Endometrium (tissue), 2 donors: ENCODE measurements at regions not wholly inside any gene's neighbourhood (a gene's known extent, or its start where the extent isn't known, plus 50 kb on each side); places are given as distances from the start of the nearest gene placed in this dataset.

Source experiments
- FAIRE-seq: peaks from 2 replicates; lab custom pipeline; 2012; peaks lifted over from hg19 to GRCh38; lab: Jason Lieb, UNC
- donor health status: control.
- donor health status: control.

DNA sequence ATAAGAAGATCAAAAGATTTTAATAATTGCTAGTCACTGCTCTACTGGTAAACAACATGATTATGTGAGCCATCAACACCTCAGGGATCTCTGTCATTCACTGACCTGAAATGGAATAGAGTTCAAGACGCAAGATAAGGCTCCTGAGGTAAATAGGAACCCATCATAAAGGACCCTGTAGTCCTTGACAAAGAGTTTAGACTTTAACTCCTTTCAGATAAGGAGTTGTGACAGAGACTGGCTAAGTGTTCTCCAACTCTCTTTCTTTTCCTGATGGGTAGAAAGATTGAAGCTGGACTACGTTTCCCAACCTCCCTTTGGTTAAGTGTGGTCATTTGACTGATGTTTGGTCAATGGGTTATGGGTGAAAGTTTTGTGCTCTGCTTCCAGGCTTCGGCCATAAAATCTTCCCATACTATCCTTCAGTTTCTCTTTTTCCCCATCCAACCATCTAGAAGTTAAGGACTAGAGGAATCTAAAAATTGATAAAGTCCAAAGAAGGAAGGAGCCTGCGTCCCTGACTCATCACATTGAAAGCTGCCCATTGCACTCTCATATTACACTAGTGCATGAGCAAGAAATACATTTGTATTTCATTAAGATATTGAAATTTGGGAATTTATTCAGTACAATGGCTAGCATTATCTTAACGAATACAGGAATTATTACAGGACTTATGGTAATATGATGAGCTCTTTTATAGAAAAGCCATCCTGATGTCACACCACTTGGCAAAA, 293.7 kb upstream of the ACVR2A start:
- FAIRE-seq, result no peak

DNA sequence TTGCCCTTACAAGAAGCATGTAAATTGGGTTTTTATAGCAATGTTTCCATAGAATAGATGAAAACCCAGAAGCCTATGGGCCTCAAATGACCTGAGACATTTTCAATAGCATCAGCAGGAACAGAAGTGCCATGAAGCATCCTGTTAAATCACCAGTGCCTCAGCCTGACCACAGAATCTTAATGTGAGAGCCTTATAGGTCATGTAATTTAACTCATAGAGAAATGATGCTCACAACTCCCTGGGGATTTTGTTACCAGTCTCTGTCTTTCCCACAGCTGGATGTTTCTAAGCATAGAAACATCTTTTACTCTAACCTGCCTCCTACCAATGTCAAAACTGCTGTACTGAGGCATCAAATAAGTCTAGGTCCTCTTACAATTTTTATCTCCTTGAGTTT, 295.8 kb upstream of the ACVR2A start:
- FAIRE-seq, result no peak

DNA sequence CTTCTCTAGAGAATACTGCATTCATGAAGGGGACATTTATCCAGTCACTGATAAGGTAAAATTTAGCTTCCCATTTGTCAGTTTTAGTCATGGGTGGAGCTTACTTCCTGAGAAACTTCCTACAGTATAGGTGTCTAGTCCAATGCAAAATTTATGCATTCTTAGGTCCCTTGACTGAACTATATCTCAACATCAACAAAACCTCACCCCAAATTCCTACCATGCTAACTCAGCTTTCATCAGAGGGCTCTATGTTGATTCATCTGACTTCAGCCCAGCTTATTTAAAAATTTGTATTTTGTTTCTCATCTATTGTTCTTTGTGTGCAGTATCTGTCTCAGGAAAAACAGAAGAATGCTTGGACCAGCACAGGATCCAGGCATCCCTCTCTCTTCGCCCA, 296.4 kb upstream of the ACVR2A start:
- no peak for FAIRE-seq

DNA sequence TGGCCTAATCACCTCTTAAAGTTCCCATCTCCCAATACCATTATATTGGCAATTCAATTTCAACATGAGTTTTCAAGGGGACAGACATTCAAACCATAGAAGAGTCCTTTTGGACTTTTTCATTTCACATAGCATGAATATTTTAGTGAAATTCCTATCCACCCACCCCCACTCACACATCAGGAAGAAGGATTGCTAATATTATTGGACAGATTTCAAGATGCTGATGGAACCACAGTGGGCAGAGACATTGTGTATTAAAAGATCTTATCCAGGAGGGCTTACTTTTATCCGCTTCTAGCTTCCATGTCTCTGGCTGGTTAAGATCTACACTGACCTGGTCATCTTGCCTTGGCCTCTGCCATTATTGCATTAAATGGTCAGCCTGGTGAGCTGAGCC, 297.4 kb upstream of the ACVR2A start:
- FAIRE-seq, result no peak

DNA sequence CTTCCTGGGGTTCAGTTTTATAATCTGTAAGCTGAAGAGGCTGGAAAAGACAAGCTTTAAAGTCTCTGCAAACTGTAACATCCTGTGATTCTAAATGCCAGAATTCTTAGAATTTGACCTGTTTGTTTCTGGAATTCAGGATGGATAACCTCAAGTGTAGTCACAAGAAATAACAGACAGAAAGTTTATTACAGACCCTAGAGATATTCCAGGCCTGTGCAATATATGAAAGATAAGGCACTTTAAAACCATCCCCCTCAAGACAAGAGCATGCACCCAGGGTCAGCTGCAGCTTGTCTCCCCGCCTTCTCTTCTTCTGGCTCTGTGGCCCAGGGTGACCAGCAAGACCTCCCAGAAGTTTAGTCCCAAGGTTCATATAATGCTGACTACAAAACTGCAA, 298.7 kb upstream of the ACVR2A start:
- no peak for FAIRE-seq

DNA sequence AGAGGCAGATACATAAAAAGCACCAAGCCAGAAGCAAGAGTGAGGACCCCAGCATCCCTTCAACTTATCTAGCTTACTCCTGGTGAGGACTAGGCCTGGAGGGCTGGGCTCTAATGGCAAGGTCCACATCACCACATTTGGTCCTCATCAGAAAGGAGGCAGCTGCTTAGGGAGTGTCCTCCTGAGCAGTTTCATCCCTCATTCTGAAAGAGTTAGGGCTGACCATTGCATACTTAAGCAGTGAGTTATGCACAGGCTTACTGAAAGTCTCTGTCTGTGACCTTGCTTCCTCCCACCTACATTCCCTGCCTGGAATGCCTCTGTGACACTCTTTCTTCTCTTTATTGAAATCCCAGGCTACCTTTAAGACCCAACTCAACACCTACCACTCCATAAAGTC, 301.8 kb upstream of the ACVR2A start:
- no peak for FAIRE-seq

DNA sequence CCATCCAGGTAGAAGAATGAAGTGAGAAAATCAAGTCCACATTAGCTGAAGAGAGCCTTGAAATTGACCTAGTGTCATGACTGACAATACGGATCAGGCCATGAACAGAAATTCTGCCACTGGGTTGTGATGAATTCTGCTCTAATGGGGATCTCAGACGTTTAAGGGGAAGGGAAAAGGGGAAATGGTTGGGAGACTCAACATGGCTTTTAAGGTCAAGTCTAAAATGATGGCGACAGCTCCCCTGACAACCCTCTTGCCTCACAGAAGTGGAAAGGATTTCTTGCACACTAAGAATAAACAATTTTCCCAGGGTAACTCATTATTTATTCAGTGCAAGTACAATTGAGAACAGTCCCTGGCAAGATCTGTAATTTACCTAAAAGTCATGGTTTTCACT, 302.5 kb upstream of the ACVR2A start:
- FAIRE-seq, result no peak

DNA sequence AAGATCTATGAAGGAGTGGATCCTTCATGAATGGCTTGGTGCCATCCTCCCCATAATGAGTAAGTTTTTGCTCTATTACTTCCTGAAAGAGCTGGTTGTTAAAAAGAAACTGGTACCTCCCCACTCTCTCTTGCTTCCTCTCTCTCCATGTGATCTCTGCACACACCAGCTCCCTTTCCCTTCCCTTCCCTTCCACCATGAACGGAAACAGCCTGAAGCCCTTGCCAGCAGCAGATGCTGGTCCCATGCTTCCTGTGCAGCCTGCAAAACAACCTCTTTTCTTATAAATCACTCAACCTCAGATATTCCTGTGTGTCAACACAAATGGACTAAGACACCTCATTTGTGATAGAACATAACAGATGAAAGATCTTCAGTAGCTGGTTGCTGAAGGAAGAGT, 303.5 kb upstream of the ACVR2A start:
- FAIRE-seq, result no peak

DNA sequence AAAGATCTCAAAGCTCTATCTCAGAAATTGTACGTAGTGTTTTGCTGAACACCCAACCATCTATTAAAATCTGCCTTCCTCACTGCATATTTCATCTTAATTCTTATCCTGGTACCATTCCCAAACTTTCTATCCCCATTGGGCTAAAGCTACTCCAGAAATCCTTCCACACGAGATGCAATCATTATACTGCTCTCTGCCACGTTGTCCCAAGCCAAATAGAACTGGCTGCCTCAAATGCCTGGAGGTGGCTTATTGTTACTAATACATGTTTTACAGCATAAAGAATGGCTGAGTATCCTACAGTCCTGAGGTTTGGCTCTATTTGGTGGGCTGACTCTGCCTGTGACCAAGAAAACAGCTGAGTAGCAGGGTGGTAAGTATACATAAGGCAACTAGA, 306.0 kb upstream of the ACVR2A start:
- no peak for FAIRE-seq

DNA sequence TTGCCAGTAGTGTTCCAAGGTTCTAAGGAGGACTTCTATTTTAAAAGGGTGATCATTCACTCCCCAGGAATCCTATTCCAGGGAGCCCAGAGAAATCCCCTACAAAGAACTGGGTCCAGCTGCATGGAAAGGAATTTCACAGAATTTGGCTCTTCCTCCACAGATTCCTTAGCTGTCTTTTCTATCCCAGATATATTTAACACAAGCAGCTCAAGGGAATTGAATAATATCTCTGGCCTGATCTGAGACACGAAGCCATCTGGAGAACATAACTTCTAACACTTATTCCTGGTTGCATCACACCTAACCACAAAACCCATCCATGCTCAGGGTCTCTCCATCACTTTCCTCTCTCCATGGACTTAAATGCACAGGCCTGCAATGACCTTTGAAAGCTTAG, 306.7 kb upstream of the ACVR2A start:
- no peak for FAIRE-seq

DNA sequence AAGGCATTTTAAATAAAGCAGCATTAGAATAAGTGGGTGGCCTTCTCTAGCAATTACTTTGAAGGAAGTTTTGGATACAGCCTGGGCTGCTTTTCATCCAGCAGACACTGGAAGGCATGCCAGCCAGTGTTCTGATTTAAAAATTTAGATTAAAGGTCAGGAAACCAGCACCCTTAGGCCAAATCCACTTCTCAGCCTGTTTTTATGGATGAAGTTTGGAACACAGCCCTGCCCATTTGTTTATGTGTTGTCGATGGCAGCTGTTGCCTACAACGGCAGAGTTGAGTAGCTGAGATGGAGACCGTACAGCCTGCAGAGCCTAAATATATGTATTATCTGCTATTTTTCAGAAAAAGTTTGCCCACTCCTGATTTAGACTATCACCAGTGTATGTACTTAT, 313.6 kb upstream of the ACVR2A start:
- no peak for FAIRE-seq

DNA sequence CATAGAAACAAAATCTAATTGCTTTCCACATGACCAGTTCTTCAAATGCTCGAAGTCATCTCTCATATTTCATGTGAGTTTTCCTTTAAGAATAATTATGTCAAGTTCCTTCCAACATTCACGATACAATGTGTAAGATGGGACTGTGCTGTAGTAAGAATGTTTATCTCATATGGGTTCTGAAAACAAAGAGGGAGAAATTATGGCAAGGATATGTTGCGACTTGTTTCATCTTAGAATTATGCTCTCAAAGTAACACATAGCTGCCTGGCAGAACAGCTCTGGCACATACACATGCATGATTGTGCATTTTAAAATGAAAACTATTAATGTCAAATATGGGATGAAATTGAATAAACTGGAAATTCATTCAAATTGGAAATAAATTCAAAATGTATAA, 314.8 kb upstream of the ACVR2A start:
- FAIRE-seq, result no peak

DNA sequence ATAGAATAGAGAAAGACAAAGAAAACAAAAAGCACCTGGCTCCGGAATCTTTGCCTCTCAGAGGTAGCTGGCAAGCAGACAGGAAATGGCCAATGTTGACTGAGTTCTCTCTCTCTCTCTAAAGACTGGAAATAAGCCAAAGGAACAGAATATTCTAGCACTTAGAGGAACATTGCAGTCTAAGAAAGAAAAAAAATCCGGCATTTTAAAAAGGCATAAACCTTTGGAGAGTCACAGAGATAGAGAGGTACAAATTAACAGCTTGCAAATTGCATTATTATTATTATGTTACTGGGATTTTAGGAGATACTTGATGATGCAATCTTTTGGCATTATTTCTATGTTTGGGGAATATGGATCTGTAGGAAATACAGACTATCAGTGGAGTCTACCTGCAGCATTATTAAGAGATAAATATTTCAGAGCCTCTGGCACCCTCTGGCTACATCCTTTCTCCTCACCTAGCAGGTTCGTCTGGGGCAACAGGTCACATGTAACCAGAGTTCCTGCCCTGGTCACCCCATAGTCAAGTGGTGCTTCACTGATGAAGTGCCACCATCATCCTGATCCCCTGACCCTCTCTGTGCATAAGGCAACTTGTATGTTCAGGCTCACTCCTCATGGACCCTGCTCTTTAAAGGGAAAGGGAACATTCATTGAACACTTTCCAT, 318.9 kb upstream of the ACVR2A start:
- no peak for FAIRE-seq

DNA sequence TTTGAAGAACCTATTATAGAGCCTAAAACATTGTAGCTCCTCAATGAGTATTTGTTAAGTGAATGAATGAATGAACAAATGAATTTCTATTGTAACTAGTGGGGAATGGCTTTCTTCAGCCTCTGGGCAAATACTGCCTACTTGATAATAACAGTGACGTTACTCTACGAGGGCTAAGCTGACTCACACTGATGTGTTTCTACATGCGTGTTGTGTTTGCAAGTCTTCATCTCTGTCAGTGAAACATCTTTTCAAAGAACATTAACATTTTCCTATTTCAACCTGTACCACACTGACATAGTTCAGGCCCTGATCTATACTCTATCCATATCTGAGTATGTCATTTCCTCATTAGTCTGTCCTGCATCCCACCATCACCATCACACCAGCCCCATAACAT, 319.9 kb upstream of the ACVR2A start:
- no peak for FAIRE-seq

DNA sequence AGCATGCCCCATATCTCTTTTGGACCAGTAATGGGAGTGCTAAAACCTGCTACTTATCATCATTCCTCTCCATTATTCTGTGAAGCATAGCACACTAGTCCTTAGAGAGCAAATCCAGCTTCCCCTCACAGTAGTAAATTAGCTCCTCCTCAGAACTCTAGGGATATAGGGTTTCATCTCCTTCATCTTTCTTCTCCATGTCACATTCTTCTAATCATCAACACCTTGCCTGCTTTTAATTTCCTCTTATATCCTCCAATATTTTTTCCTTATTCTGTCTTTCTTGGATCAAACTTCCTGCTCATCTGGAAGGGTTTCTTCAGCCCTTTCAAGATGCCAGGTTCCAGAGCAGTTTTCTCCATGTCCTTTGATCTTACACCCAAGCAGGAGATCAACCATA, 321.4 kb upstream of the ACVR2A start:
- FAIRE-seq, result no peak

DNA sequence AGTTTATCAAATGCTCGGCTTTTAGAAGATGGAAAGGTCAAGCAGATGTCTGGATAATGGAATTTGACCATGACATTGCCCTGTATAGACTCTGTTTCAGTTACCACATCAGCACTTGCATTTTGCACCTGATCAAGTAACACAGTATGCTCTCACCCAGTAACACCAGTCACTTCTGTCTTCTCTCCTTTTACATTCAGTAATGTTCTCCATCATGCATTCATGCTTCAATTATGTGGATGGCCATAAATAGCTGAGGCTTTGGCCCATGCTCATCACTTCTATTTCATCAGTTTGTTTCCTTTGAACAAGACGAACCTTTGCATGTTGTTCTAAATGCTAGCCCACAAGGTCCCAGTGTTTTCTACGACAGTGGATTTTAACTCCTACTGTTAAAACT, 322.9 kb upstream of the ACVR2A start:
- FAIRE-seq, result no peak

DNA sequence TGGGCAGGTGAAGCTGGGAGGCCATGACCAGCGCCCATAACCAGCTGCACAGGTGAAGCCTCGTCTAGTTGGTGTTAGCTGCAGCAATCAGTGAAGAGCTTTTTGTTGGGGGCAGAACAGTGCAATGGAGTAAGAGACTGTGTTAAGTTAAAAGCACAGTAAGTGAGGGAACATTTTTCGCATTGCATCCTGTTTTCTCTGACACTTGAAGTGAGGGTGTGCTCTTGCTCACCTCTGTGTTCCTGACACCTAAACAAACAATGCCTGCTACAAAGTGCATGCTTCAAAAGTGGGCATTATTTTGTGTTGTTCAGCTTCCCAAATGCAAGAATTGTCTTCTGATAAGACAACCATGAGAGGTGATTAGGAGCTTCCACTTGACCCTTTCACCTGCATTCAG, 324.0 kb upstream of the ACVR2A start:
- FAIRE-seq, result no peak

DNA sequence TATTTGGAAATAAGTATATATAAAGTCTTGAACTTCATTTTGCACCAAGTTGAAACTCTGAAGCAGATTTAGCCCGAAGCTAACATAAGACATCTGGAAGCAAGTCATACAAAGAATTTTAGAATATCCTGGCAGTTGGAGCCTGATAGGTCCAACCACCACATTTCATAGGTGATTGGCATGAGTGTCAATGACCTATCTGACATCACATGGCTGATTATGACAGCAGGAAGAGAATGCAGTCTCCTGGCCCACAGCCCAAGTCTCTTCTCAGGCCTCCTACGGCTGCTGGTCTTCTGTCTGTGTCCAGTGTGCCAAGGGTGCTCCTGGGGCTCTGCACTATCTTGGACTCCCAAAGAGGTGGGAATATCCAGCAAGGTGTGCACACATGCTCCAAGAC, 325.7 kb upstream of the ACVR2A start:
- no peak for FAIRE-seq

DNA sequence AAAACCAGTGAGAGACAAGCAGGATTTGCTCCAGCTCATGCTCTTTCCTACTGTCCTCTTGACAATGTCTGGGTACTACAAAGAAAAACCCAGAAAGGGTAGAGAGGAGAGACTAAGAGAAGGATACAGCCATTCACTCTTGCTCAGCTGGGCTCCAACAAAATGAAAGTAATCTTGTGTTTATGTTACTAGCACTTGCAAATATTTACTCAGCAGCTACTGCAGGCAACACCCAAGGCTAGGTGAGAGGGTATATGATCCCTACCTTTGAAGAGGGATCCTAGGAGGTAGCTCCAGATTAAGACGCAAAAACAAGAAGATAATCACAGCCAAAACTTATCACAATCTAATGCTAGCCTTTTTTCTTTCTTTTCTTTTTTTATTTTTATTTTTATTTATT, 329.6 kb upstream of the ACVR2A start:
- no peak for FAIRE-seq

DNA sequence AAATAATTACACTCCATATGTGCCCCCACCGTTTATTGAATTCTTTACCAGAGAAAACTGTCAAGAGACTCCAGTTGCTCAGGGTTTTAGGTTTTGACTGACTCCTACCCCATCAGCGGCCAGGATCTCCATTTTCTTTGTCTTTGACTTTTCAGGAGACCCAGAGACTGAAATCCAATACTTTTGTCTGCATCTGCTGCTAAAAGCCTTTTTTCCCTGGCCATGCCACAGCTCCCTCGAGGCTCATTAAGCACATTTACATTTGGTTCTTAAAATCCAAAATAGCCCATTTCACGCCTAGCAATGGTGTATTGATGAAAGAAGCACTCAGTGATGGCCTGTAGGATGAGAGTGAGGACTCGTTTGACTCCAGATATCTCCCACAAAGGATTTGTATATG, 332.6 kb upstream of the ACVR2A start:
- no peak for FAIRE-seq

DNA sequence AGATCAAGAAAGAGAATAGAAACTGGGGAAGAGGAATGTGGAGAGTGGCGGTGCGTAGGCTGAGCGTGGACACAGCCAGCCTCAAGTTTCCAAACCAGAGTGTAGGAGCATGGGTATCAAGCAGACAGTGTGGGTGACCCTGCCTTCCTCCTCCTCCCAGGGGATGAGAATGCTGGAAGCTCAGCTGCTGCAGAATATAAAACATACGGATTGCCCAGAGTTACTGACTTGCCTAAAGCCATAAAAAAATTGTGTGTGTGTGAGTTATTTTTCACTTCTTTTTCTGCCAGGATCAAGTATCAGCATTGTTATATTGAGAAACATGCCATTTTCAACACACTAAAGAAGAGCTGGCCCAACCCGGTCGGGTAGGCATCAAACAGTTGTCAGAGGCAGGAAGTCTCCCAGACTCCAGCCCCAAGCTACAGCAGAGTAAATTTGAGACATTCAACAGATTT, 333.3 kb upstream of the ACVR2A start:
- no peak for FAIRE-seq

DNA sequence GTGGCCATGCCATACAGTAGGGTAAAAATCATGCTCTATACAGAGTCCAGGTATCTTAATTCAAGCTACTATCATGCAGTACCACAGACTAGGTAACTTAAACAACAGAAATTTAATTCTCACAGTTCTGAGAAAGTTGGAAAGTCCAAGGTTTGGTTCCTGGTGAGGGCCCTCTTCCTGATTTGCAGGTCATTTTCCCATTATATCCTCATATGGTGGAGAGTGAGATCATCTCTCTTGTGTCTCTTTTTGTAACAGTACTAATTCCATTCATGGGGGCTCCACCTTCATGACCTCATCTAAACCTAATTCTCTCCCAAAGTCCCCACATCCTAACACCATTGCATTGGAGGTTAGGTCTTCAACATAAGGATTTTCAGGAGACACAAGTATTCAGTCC, 335.0 kb upstream of the ACVR2A start:
- FAIRE-seq, result no peak

DNA sequence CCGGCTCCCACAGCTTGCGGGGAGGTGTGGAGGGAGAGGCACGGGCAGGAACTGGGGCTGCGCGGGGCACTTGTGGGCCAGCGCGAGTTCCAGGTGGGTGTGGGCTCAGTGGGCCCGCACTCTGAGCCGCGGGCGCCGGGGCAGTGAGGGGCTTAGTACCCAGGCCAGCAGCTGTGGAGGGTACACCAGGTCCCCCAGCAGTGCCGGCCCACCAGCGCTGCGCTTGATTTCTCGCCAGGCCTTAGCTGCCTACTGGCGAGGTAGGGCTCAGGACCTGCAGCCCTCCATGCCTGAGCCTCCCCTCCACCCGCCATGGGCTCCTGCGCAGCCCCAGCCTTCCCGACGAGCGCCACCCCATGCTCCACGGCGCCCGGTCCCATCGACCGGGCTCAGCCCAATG, 337.9 kb upstream of the ACVR2A start:
- no peak for FAIRE-seq

DNA sequence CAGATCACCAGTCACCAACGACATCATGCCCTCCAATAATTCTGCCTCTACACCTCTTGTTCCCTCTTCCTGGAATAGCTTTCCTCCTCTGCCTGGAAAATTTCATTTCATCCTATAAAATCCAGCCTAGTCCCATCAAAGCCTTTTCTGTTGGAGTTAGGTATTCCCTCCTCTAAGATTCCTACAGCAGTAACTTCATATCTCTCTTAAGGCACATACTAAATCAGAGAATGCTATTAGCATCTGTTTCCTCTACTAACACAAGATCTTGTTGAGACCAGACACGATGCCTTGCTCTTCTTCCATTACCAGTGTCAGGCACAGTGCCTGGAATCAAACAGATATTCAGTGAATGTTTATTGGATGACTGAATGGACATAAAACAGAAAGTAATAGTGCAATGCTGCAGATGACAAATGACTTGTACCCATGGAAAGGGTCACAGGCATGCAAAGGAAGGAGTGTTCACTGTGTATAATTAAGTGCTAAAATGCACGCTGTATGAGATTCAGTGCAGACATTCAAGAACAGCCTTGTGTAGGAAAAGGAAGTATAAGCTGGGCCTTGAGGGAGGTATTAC, 342.0 kb upstream of the ACVR2A start:
- FAIRE-seq, result no peak
